HCT116 (cell line): ENCODE measurements at regions not wholly inside any gene's neighbourhood (a gene's known extent, or its start where the extent isn't known, plus 50 kb on each side); places are given as distances from the start of the nearest gene placed in this dataset.

Experiments
- ATAC-seq: fragments of 200-7000 bp; cut with Tn5 transposase; 2 replicates; pipeline ENCODE4 v1.9.1; 2020; ENCODE audit warnings: mild to moderate bottlenecking, moderate library complexity
- BruUV-seq: library from RNA; stranded (reverse); fragments of 400-500 nt; replicated peaks from 2 replicates; lab custom pipeline; 2021; lab: Mats Ljungman, UMichigan
- CTCF ChIA-PET: fragments of 300-600 bp; sonication (Branson Sonifier 250); formaldehyde crosslinking; loops from one replicate; lab custom pipeline; 2021; ENCODE audit warnings: antibody characterized with exemption; lab: Charles Lee
- POLR2A ChIA-PET: fragments of 300-600, 350-600 bp; sonication (Branson Sonifier 250); formaldehyde crosslinking; loops from one replicate; lab custom pipeline; 2021; ENCODE audit warnings: antibody characterized with exemption; lab: Charles Lee
- RAD21 ChIA-PET, 2 experiments: fragments of 300-600 bp; sonication (Branson Sonifier 250); formaldehyde crosslinking; loops; one replicate each; lab custom pipeline; 2023; ENCODE audit warnings: low total read pairs in 2 of 2; ENCODE audit not compliant: uncharacterized antibody in 2 of 2, unreplicated experiment in 2 of 2, low non-redundant PET in 1 of 2; lab: Charles Lee
- DNase-seq: peaks from one replicate; pipeline ENCODE4 v3.0.0-alpha.2; 2010; ENCODE audit warnings: low read depth, low spot score
- H2AFZ ChIP-seq: fragments of 200-600 bp; shearing (Covaris generic), sonication (generic); 2 replicates; pipeline ENCODE4 v1.6.1; 2017; ENCODE audit warnings: low read depth, mixed run types, mixed read lengths, antibody characterized with exemption, low read length; ENCODE audit not compliant: poor library complexity, severe bottlenecking
- H3K27ac ChIP-seq: 2 replicates; pipeline ENCODE4 v1.5.1; 2012; ENCODE audit warnings: low read depth, low read length
- H3K27me3 ChIP-seq: fragments of 200-600 bp; sonication (generic); 2 replicates; pipeline ENCODE4 v1.6.1; 2016; ENCODE audit warnings: mixed run types, low read length, mixed read lengths; ENCODE audit not compliant: insufficient read depth
- H3K36me3 ChIP-seq, 2 experiments: fragments of 200-500 bp in 1 of 2; fragments of 200-600 bp in 1 of 2; sonication (Bioruptor generic) in 1 of 2; sonication (generic) in 1 of 2; 2 replicates each; pipeline versions ENCODE4 v1.5.1 to v1.6.1; 2014 to 2016; ENCODE audit warnings: low read length in 2 of 2, inconsistent platforms in 1 of 2, mixed read lengths in 1 of 2, mixed run types in 1 of 2; ENCODE audit not compliant: insufficient read depth in 2 of 2, control insufficient read depth in 1 of 2
- H3K4me1 ChIP-seq, 2 experiments: fragments of 200-600 bp in 1 of 2; sonication (generic) in 1 of 2; 2 replicates each; pipeline versions ENCODE4 v1.5.1 to v1.6.1; 2012 to 2017; ENCODE audit warnings: low read length in 2 of 2, inconsistent platforms in 1 of 2, mild to moderate bottlenecking in 1 of 2, mixed read lengths in 1 of 2, mixed run types in 1 of 2, moderate library complexity in 1 of 2; ENCODE audit not compliant: insufficient read depth in 2 of 2, control insufficient read depth in 1 of 2
- H3K4me2 ChIP-seq: fragments of 200-600 bp; sonication (generic); 2 replicates; pipeline ENCODE4 v1.6.1; 2017; ENCODE audit warnings: mixed run types, low read length, mixed read lengths
- H3K4me3 ChIP-seq, 2 experiments: fragments of 200-600 bp in 1 of 2; sonication (generic) in 1 of 2; replicated peaks in 1 of 2; 2 replicates each; pipeline ENCODE4 v1.5.1; 2011 to 2016; ENCODE audit warnings: low read length in 2 of 2, control low read depth in 1 of 2, low read depth in 1 of 2, mild to moderate bottlenecking in 1 of 2, mixed read lengths in 1 of 2, mixed run types in 1 of 2
- H3K79me2 ChIP-seq: fragments of 200-600 bp; sonication (generic); 2 replicates; pipeline ENCODE4 v1.6.1; 2017; ENCODE audit warnings: mild to moderate bottlenecking, mixed run types, low read length, moderate library complexity, mixed read lengths; ENCODE audit not compliant: insufficient read depth
- H3K9ac ChIP-seq: fragments of 200-600 bp; sonication (generic); 2 replicates; pipeline ENCODE4 v1.6.1; 2016; ENCODE audit warnings: low read length, mixed read lengths
- H3K9me2 ChIP-seq: fragments of 200-600 bp; sonication (generic), shearing (Covaris generic); 2 replicates; pipeline ENCODE4 v1.6.1; 2017; ENCODE audit warnings: mixed run types, mild to moderate bottlenecking, moderate library complexity; ENCODE audit not compliant: insufficient read depth
- H3K9me3 ChIP-seq, 2 experiments: fragments of 200-500 bp in 1 of 2; fragments of 200-600 bp in 1 of 2; sonication (Bioruptor generic) in 1 of 2; sonication (generic) in 1 of 2; 2 replicates each; pipeline ENCODE4 v1.6.1; 2014 to 2017; ENCODE audit warnings: low read length in 2 of 2, mixed read lengths in 2 of 2, inconsistent platforms in 1 of 2, low read depth in 1 of 2, mild to moderate bottlenecking in 1 of 2, mixed run types in 1 of 2, moderate library complexity in 1 of 2; ENCODE audit not compliant: control insufficient read depth in 1 of 2, insufficient read depth in 1 of 2
- H4K20me1 ChIP-seq: fragments of 200-600 bp; sonication (generic), shearing (Covaris generic); 2 replicates; pipeline ENCODE4 v1.6.1; 2017; ENCODE audit warnings: mixed run types, mild to moderate bottlenecking, moderate library complexity; ENCODE audit not compliant: insufficient read depth
- CEBPB ChIP-seq: IDR thresholded peaks from 2 replicates; pipeline ENCODE4 v1.6.1; 2012; ENCODE audit warnings: low read depth
- CTCF ChIP-seq, 3 experiments: fragments of 200-600 bp in 1 of 3; sonication (generic) in 1 of 3; IDR thresholded peaks in 2 of 3; conservative IDR thresholded peaks in 1 of 3; 2 replicates each; pipeline ENCODE4 v1.5.1; 2012 to 2017; ENCODE audit warnings: low read depth in 2 of 3, low read length in 2 of 3, antibody characterized with exemption in 1 of 3, borderline replicate concordance in 1 of 3, control low read depth in 1 of 3, mild to moderate bottlenecking in 1 of 3, mixed read lengths in 1 of 3, mixed run types in 1 of 3, moderate library complexity in 1 of 3; ENCODE audit not compliant: insufficient read depth in 1 of 3
- EGR1 ChIP-seq: IDR thresholded peaks from 2 replicates; pipeline ENCODE4 v1.6.1; 2012; ENCODE audit warnings: low read depth
- ELF1 ChIP-seq: IDR thresholded peaks from 2 replicates; pipeline ENCODE4 v1.6.1; 2012; ENCODE audit warnings: low read depth, borderline replicate concordance
- JUND ChIP-seq: IDR thresholded peaks from 2 replicates; pipeline ENCODE4 v1.6.1; 2012
- RAD21 ChIP-seq: IDR thresholded peaks from 2 replicates; pipeline ENCODE4 v1.6.1; 2012; ENCODE audit warnings: low read depth, mild to moderate bottlenecking
- REST ChIP-seq: IDR thresholded peaks from 2 replicates; pipeline ENCODE4 v1.6.1; 2012; ENCODE audit warnings: low read depth
- SIN3A ChIP-seq: IDR thresholded peaks from 2 replicates; pipeline ENCODE4 v1.6.1; 2012; ENCODE audit warnings: low read depth
- YY1 ChIP-seq: IDR thresholded peaks from 2 replicates; pipeline ENCODE4 v1.6.1; 2011; ENCODE audit warnings: low read length, low read depth, moderate library complexity, mild to moderate bottlenecking; ENCODE audit not compliant: insufficient replicate concordance; ENCODE audit errors: extremely low read depth
- ZFX ChIP-seq: fragments of 450-650 bp; IDR thresholded peaks from 2 replicates; pipeline ENCODE4 v1.6.1; 2017
- intact Hi-C: fragments of 100-400 bp; cut with micrococcal nuclease; formaldehyde crosslinking; loops from 2 replicates; pipeline ENCODE4 v1.10.0; 2022

- no peaks in the 10 kb centered on the region for H4K20me1 ChIP-seq
- no peaks in the 10 kb centered on the region for H3K79me2 ChIP-seq
- TF ChIP-seq YY1: no peak
- no peak for TF ChIP-seq EGR1
- TF ChIP-seq ZFX: no peak
- TF ChIP-seq CEBPB: no peak
- no peak for TF ChIP-seq ELF1
- TF ChIP-seq CTCF (IDR thresholded peaks at IDR 0.05 in 2 of 3, conservative IDR thresholded peaks at IDR 0.05 in 1 of 3; ENCODE audit: borderline replicate concordance in 1 of 3, insufficient read depth in 1 of 3, low read depth in 2 of 3, low read length in 2 of 3): no peak
- TF ChIP-seq JUND: no peak
- TF ChIP-seq SIN3A: no peak
- H3K4me3 ChIP-seq: no peak overlapping the region
- peaks cover 10 to 31% of the 10 kb centered on the region in 2 experiments for H3K4me1 ChIP-seq
- no peak overlapping the region for H3K4me2 ChIP-seq
- H2AFZ ChIP-seq: no peak overlapping the region
- POLR2A ChIA-PET: no interaction called here
- no peaks in the 10 kb centered on the region for H3K9me2 ChIP-seq
- RAD21 ChIA-PET: no interaction called here
- H3K9me3 ChIP-seq: no peaks in the 10 kb centered on the region
- no TSS peak for BruUV-seq
- ATAC-seq (no peak), DNase-seq (no peak)
- CTCF ChIA-PET: no interaction called here
- H3K27ac ChIP-seq: no peak overlapping the region
- intact Hi-C loops: no loop called here
- H3K27me3 ChIP-seq: no peaks in the 10 kb centered on the region
- no peaks in the 10 kb centered on the region for H3K36me3 ChIP-seq
- no peak overlapping the region for H3K9ac ChIP-seq
These were observed 269.0 kb downstream of the KTN1 start for GRCh38 chr14:55848964-55849363.

- Histone ChIP-seq H3K9me2 (no peaks in the 10 kb centered on the region), H4K20me1 (no peaks in the 10 kb centered on the region), H3K9me3 (no peaks in the 10 kb centered on the region), H3K27me3 (no peaks in the 10 kb centered on the region), H3K4me2 (no peak overlapping the region), H3K79me2 (no peaks in the 10 kb centered on the region), H3K4me3 (no peak overlapping the region), H3K27ac (no peak overlapping the region), H3K36me3 (no peaks in the 10 kb centered on the region), H2AFZ (no peak overlapping the region), H3K4me1 (peaks cover 10 to 31% of the 10 kb centered on the region in 2 experiments), H3K9ac (no peak overlapping the region)
- intact Hi-C loops: loop anchor here (10.0 kb wide), 1 partner anchor 405 kb away; the partner anchor contains the start of gene TBPL2
- BruUV-seq: no TSS peak
- TF ChIP-seq RAD21: no peak
- TF ChIP-seq JUND: no peak
- TF ChIP-seq REST: peak; percentile 20; the same call in 1 of the 2 replicates
- POLR2A ChIA-PET: no interaction called here
- ATAC-seq: no peak
- CTCF ChIA-PET: no interaction called here
- no peak for DNase-seq
- RAD21 ChIA-PET: no interaction called here
These were observed 268.4 kb upstream of the PELI2 start for GRCh38 chr14:55849833-55850232.
